Loucy (cell line): ENCODE measurements at regions not wholly inside any gene's neighbourhood (a gene's known extent, or its start where the extent isn't known, plus 50 kb on each side); places are given as distances from the start of the nearest gene placed in this dataset.

Source experiments
- H2AFZ ChIP-seq: fragments of 200-600 bp; sonication (generic); 2 replicates; pipeline ENCODE4 v1.6.0; 2016; ENCODE audit warnings: antibody characterized with exemption, mild to moderate bottlenecking, low read length, moderate library complexity
- H3F3A ChIP-seq: fragments of 200-600 bp; 2 replicates; pipeline ENCODE4 v1.6.0; 2016; ENCODE audit warnings: antibody characterized with exemption, low read depth, mild to moderate bottlenecking
- H3K27me3 ChIP-seq: fragments of 200-600 bp; sonication (generic); 2 replicates; pipeline ENCODE4 v1.6.1; 2014; ENCODE audit warnings: low read length, mild to moderate bottlenecking; ENCODE audit not compliant: insufficient read depth, poor library complexity, severe bottlenecking
- H3K36me3 ChIP-seq: fragments of 200-600 bp; sonication (generic); 2 replicates; pipeline ENCODE4 v1.6.1; 2016; ENCODE audit warnings: low read length; ENCODE audit not compliant: insufficient read depth
- H3K4me1 ChIP-seq: fragments of 200-600 bp; sonication (generic); 2 replicates; pipeline ENCODE4 v1.5.1; 2014; ENCODE audit warnings: low read length, mild to moderate bottlenecking; ENCODE audit not compliant: insufficient read depth, poor library complexity, severe bottlenecking
- H3K4me2 ChIP-seq: fragments of 200-600 bp; sonication (generic); 2 replicates; pipeline ENCODE4 v1.6.0; 2014; ENCODE audit warnings: antibody characterized with exemption, low read length, low read depth, mild to moderate bottlenecking; ENCODE audit not compliant: poor library complexity, severe bottlenecking
- H3K4me3 ChIP-seq: fragments of 200-600 bp; sonication (generic); 2 replicates; pipeline ENCODE4 v1.5.1; 2014; ENCODE audit warnings: low read length, mild to moderate bottlenecking, mixed read lengths; ENCODE audit not compliant: poor library complexity, severe bottlenecking
- H3K79me2 ChIP-seq: fragments of 200-600 bp; sonication (generic); 2 replicates; pipeline ENCODE4 v1.6.1; 2014; ENCODE audit warnings: low read length; ENCODE audit not compliant: insufficient read depth
- H3K9ac ChIP-seq: fragments of 200-600 bp; sonication (generic); 2 replicates; pipeline ENCODE4 v1.6.0; 2014; ENCODE audit warnings: mild to moderate bottlenecking, low read depth, low read length, moderate library complexity; ENCODE audit not compliant: poor library complexity, severe bottlenecking
- H3K9me2 ChIP-seq: fragments of 200-600 bp; sonication (generic); replicated peaks from 2 replicates; pipeline ENCODE4 v1.6.1; 2016; ENCODE audit warnings: low read depth, low read length, mixed read lengths
- H3K9me3 ChIP-seq: fragments of 200-600 bp; sonication (generic); 2 replicates; pipeline ENCODE4 v1.6.1; 2014; ENCODE audit warnings: mild to moderate bottlenecking, antibody characterized with exemption, low read length, low read depth; ENCODE audit not compliant: insufficient read depth
- H4K20me1 ChIP-seq: fragments of 200-600 bp; sonication (generic); 2 replicates; pipeline ENCODE4 v1.6.0; 2014; ENCODE audit warnings: antibody characterized with exemption, low read length, mild to moderate bottlenecking; ENCODE audit not compliant: insufficient read depth, poor library complexity, severe bottlenecking
- CTCF ChIP-seq: fragments of 200-600 bp; sonication (generic); conservative IDR thresholded peaks from 2 replicates; pipeline ENCODE4 v1.5.1; 2014; ENCODE audit warnings: mild to moderate bottlenecking, antibody characterized with exemption, low read length
- EZH2phosphoT487 ChIP-seq: fragments of 200-600 bp; IDR thresholded peaks from 2 replicates; pipeline ENCODE4 v1.6.1; 2018; ENCODE audit warnings: antibody characterized with exemption, mild to moderate bottlenecking, moderate library complexity, borderline replicate concordance

- H3F3A ChIP-seq = no peaks in the 10 kb centered on the region
- no peaks in the 10 kb centered on the region for H3K9me2 ChIP-seq
- no peaks in the 10 kb centered on the region for H3K27me3 ChIP-seq
- no peaks in the 10 kb centered on the region for H4K20me1 ChIP-seq
- H3K4me2 ChIP-seq = no peak overlapping the region
- no peaks in the 10 kb centered on the region for H3K36me3 ChIP-seq
- no peak overlapping the region for H2AFZ ChIP-seq
- no peaks in the 10 kb centered on the region for H3K79me2 ChIP-seq
- H3K4me1 ChIP-seq = no peaks in the 10 kb centered on the region
- no peaks in the 10 kb centered on the region for H3K9me3 ChIP-seq
- H3K4me3 ChIP-seq = no peak overlapping the region
- no peak overlapping the region for H3K9ac ChIP-seq
- TF ChIP-seq CTCF (no peak), EZH2phosphoT487 (no peak)
Observed at GRCh38 chr12:90003688-90004087, 295.1 kb upstream of the ATP2B1 start.

- no peak overlapping the region for H2AFZ ChIP-seq
- no peaks in the 10 kb centered on the region for H3K79me2 ChIP-seq
Observed at GRCh38 chr12:90000721-90001120, 292.1 kb upstream of the ATP2B1 start.

GRCh38 chr12:89999699-90000505 lies 291.3 kb upstream of the ATP2B1 start:
- H2AFZ ChIP-seq = no peak overlapping the region
- H3K9me2 ChIP-seq = no peaks in the 10 kb centered on the region

More at GRCh38 chr12:90000721-90001120, 292.1 kb upstream of the ATP2B1 start:
- Histone ChIP-seq H3K27me3 (no peaks in the 10 kb centered on the region), H3K9me3 (no peaks in the 10 kb centered on the region), H3K36me3 (no peaks in the 10 kb centered on the region), H3K9me2 (no peaks in the 10 kb centered on the region), H3K4me1 (no peaks in the 10 kb centered on the region), H4K20me1 (no peaks in the 10 kb centered on the region), H3K9ac (no peak overlapping the region), H3K4me3 (no peak overlapping the region), H3K4me2 (no peak overlapping the region), H3F3A (no peaks in the 10 kb centered on the region)
- no peak for TF ChIP-seq CTCF
- TF ChIP-seq EZH2phosphoT487 = no peak

More at GRCh38 chr12:89999699-90000505, 291.3 kb upstream of the ATP2B1 start:
- Histone ChIP-seq H3K9me3 (no peaks in the 10 kb centered on the region), H4K20me1 (no peaks in the 10 kb centered on the region), H3K9ac (no peak overlapping the region), H3K4me1 (no peaks in the 10 kb centered on the region), H3K4me3 (no peak overlapping the region), H3K27me3 (no peaks in the 10 kb centered on the region), H3K79me2 (no peaks in the 10 kb centered on the region), H3K36me3 (no peaks in the 10 kb centered on the region), H3F3A (no peaks in the 10 kb centered on the region), H3K4me2 (no peak overlapping the region)
- TF ChIP-seq CTCF = no peak
- no peak for TF ChIP-seq EZH2phosphoT487
